SK-N-SH (cell line): ENCODE measurements at regions not wholly inside any gene's neighbourhood (a gene's known extent, or its start where the extent isn't known, plus 50 kb on each side); places are given as distances from the start of the nearest gene placed in this dataset.
"Not testable (repeated sequence)": the region's sequence is repeated elsewhere in the genome, so short reads cannot be mapped to it uniquely, and the experiment has no call there.

Source experiments
- CTCF ChIA-PET: fragments of 300-600, 350-600 bp; formaldehyde crosslinking; extraction: SDS; loops from one replicate; lab custom pipeline; 2021; lab: Yijun Ruan, JAX
- POLR2A ChIA-PET: fragments of 350-600 bp; sonication (Branson Sonifier 250); formaldehyde crosslinking; extraction: SDS; loops from one replicate; lab custom pipeline; 2020; ENCODE audit warnings: antibody characterized with exemption, inconsistent platforms; lab: Yijun Ruan, JAX
- DNase-seq: peaks from one replicate; pipeline ENCODE4 v3.0.0; 2012
- H2AFZ ChIP-seq: fragments of 200-600 bp; sonication (generic); 2 replicates; pipeline ENCODE4 v1.8.1; 2016; ENCODE audit warnings: antibody characterized with exemption, mild to moderate bottlenecking, low read depth
- H3F3A ChIP-seq: fragments of 200-600 bp; sonication (generic); replicated peaks from 2 replicates; pipeline ENCODE3; 2016; ENCODE audit warnings: antibody characterized with exemption, mild to moderate bottlenecking; ENCODE audit not compliant: insufficient read depth
- H3K27ac ChIP-seq, 2 experiments: fragments of 200-500 bp in 1 of 2; fragments of 200-600 bp in 1 of 2; sonication (Bioruptor generic) in 1 of 2; sonication (generic), shearing (Covaris generic) in 1 of 2; 2 replicates each; pipeline versions ENCODE4 v1.5.1 to v1.6.1; 2014 to 2016; ENCODE audit warnings: low read depth in 2 of 2, inconsistent platforms in 1 of 2, low read length in 1 of 2, mild to moderate bottlenecking in 1 of 2, mixed read lengths in 1 of 2
- H3K27me3 ChIP-seq: fragments of 200-600 bp; sonication (generic), shearing (Covaris generic); 2 replicates; pipeline ENCODE4 v1.6.1; 2016; ENCODE audit warnings: mixed run types; ENCODE audit not compliant: insufficient read depth
- H3K36me3 ChIP-seq, 2 experiments: fragments of 200-500 bp in 1 of 2; fragments of 200-600 bp in 1 of 2; sonication (Bioruptor generic) in 1 of 2; sonication (generic) in 1 of 2; replicated peaks in 1 of 2; 2 replicates each; pipeline versions ENCODE3 to v1.5.1; 2014 to 2016; ENCODE audit warnings: low read length in 1 of 2, mild to moderate bottlenecking in 1 of 2; ENCODE audit not compliant: insufficient read depth in 2 of 2, control insufficient read depth in 1 of 2
- H3K4me1 ChIP-seq, 2 experiments: fragments of 200-500 bp in 1 of 2; fragments of 200-600 bp in 1 of 2; sonication (Bioruptor generic) in 1 of 2; sonication (generic), shearing (Covaris generic) in 1 of 2; 2 replicates each; pipeline versions ENCODE4 v1.5.1 to v1.6.1; 2014 to 2016; ENCODE audit warnings: low read depth in 1 of 2, low read length in 1 of 2, mixed run types in 1 of 2; ENCODE audit not compliant: insufficient read depth in 2 of 2, control insufficient read depth in 1 of 2
- H3K4me2 ChIP-seq: fragments of 200-600 bp; sonication (generic), shearing (Covaris generic); 2 replicates; pipeline ENCODE4 v1.6.1; 2017; ENCODE audit warnings: mixed run types
- H3K4me3 ChIP-seq, 2 experiments: fragments of 200-500 bp in 1 of 2; fragments of 200-600 bp in 1 of 2; sonication (Bioruptor generic) in 1 of 2; sonication (generic), shearing (Covaris generic) in 1 of 2; 2 replicates each; pipeline versions ENCODE4 v1.5.1 to v1.8.1; 2014 to 2016; ENCODE audit warnings: low read depth in 2 of 2, inconsistent platforms in 1 of 2, low read length in 1 of 2, mild to moderate bottlenecking in 1 of 2, mixed read lengths in 1 of 2, moderate library complexity in 1 of 2
- H3K79me2 ChIP-seq: fragments of 200-600 bp; sonication (generic); 2 replicates; pipeline ENCODE4 v1.8.1; 2017; ENCODE audit warnings: mild to moderate bottlenecking; ENCODE audit not compliant: insufficient read depth
- H3K9ac ChIP-seq: fragments of 200-600 bp; sonication (generic); 2 replicates; pipeline ENCODE4 v1.6.1; 2017; ENCODE audit warnings: mixed run types
- H3K9me2 ChIP-seq: fragments of 200-600 bp; sonication (generic); 2 replicates; pipeline ENCODE4 v1.6.1; 2017; ENCODE audit warnings: mixed run types
- H3K9me3 ChIP-seq: fragments of 200-600 bp; sonication (generic); 2 replicates; pipeline ENCODE4 v1.6.1; 2017; ENCODE audit warnings: mixed run types, mild to moderate bottlenecking, moderate library complexity
- H4K20me1 ChIP-seq: fragments of 200-600 bp; sonication (generic); 2 replicates; pipeline ENCODE4 v1.6.1; 2017; ENCODE audit warnings: mild to moderate bottlenecking, mixed run types; ENCODE audit not compliant: insufficient read depth
- WGBS: methylation state at CpG from one replicate; pipeline ENCODE4 v1.1.6; 2017; ENCODE audit warnings: low lambda C conversion rate; 5-methylcytosine and 5-hydroxymethylcytosine counted together

GRCh38 chr1:83471272-83471671, 527.7 kb downstream of the TTLL7 start:
- CTCF ChIA-PET, H3K9me3 ChIP-seq, DNase-seq, POLR2A ChIA-PET, H4K20me1 ChIP-seq, H3K9me2 ChIP-seq, H3F3A ChIP-seq, H2AFZ ChIP-seq, H3K27ac ChIP-seq, H3K4me3 ChIP-seq, H3K27me3 ChIP-seq, H3K36me3 ChIP-seq, H3K4me1 ChIP-seq, H3K79me2 ChIP-seq, H3K4me2 ChIP-seq, H3K9ac ChIP-seq: not testable (repeated sequence)
- WGBS, result 50% methylated on average over 1 of the region's 1 CpG

- H4K20me1 ChIP-seq, CTCF ChIA-PET, H2AFZ ChIP-seq, H3K4me1 ChIP-seq, H3K4me2 ChIP-seq, POLR2A ChIA-PET, H3K9ac ChIP-seq, H3K4me3 ChIP-seq, H3K27me3 ChIP-seq, H3K79me2 ChIP-seq, H3F3A ChIP-seq, H3K36me3 ChIP-seq, H3K9me2 ChIP-seq, DNase-seq, H3K9me3 ChIP-seq, H3K27ac ChIP-seq: not testable (repeated sequence)
- WGBS, result 46% methylated on average over 4 of the region's 4 CpGs
Observed at GRCh38 chr1:83468336-83468735, 530.6 kb downstream of the TTLL7 start.

- H3K79me2 ChIP-seq, DNase-seq, POLR2A ChIA-PET, H2AFZ ChIP-seq, CTCF ChIA-PET, H3K27me3 ChIP-seq, H3K9me3 ChIP-seq, H3K4me2 ChIP-seq, H3K9ac ChIP-seq, H3K4me3 ChIP-seq, H4K20me1 ChIP-seq, H3F3A ChIP-seq, H3K36me3 ChIP-seq, H3K9me2 ChIP-seq, H3K4me1 ChIP-seq: not testable (repeated sequence)
- peak overlapping the region in 1 of 2 experiments; percentile 58; a peak in 1 of 4 replicates for H3K27ac ChIP-seq
- WGBS, result no CpG with 5 or more reads among the region's 1 CpG
Observed at GRCh38 chr1:83457735-83458248, 541.1 kb downstream of the TTLL7 start.

GRCh38 chr1:83457281-83457680, 541.7 kb downstream of the TTLL7 start:
- H3K9me3 ChIP-seq, H3K4me3 ChIP-seq, H3K9me2 ChIP-seq, H4K20me1 ChIP-seq, H2AFZ ChIP-seq, CTCF ChIA-PET, H3K27me3 ChIP-seq, H3K4me2 ChIP-seq, H3K4me1 ChIP-seq, POLR2A ChIA-PET, H3K9ac ChIP-seq, H3F3A ChIP-seq, H3K79me2 ChIP-seq, DNase-seq, H3K36me3 ChIP-seq: not testable (repeated sequence)
- 44% methylated on average over 2 of the region's 2 CpGs for WGBS
- peak overlapping the region in 1 of 2 experiments; percentile 28; a peak in 1 of 4 replicates for H3K27ac ChIP-seq

- H3K79me2 ChIP-seq, H2AFZ ChIP-seq, H3K36me3 ChIP-seq, H3K4me3 ChIP-seq, H3K9me3 ChIP-seq, H3K27me3 ChIP-seq, H4K20me1 ChIP-seq, H3K9ac ChIP-seq, H3K4me1 ChIP-seq, CTCF ChIA-PET, H3F3A ChIP-seq, H3K27ac ChIP-seq, DNase-seq, POLR2A ChIA-PET, H3K9me2 ChIP-seq: not testable (repeated sequence)
- 31% methylated on average over 1 of the region's 1 CpG for WGBS
- peak overlapping the region; percentile 37; the same call in 1 of the 2 replicates for H3K4me2 ChIP-seq
Observed at GRCh38 chr1:83455753-83456152, 543.2 kb downstream of the TTLL7 start.

- H3K4me1 ChIP-seq, H3K27ac ChIP-seq, H3K9me3 ChIP-seq, H3K36me3 ChIP-seq, H3K4me3 ChIP-seq, H3K79me2 ChIP-seq, CTCF ChIA-PET, H3K4me2 ChIP-seq, H4K20me1 ChIP-seq, DNase-seq, H3K9ac ChIP-seq, H2AFZ ChIP-seq, H3F3A ChIP-seq, H3K27me3 ChIP-seq, POLR2A ChIA-PET, H3K9me2 ChIP-seq: not testable (repeated sequence)
- WGBS, result 33% methylated on average over 2 of the region's 3 CpGs
Observed at GRCh38 chr1:83445873-83446272, 553.1 kb downstream of the TTLL7 start.

GRCh38 chr1:83442412-83442811, 556.5 kb downstream of the TTLL7 start:
- H3K9me3 ChIP-seq, H3F3A ChIP-seq, H3K9ac ChIP-seq, H3K27me3 ChIP-seq, H3K36me3 ChIP-seq, H3K4me3 ChIP-seq, H2AFZ ChIP-seq, POLR2A ChIA-PET, H3K4me2 ChIP-seq, H4K20me1 ChIP-seq, H3K9me2 ChIP-seq, H3K79me2 ChIP-seq, CTCF ChIA-PET, H3K4me1 ChIP-seq, H3K27ac ChIP-seq, DNase-seq: not testable (repeated sequence)
- WGBS, result 56% methylated on average over 3 of the region's 3 CpGs
